Stimulated activated CD4-positive, alpha-beta T cell treated with anti-CD3 and anti-CD28 coated beads, Interleukin-1b, Interleukin-23, amount 100 ng/mL, for 4 hours (primary cell): ENCODE measurements at regions not wholly inside any gene's neighbourhood (a gene's known extent, or its start where the extent isn't known, plus 50 kb on each side); places are given as distances from the start of the nearest gene placed in this dataset.

ENCODE experiments used
- DNase-seq, 2 donors: peaks; one replicate each; pipeline ENCODE4 v3.0.0-alpha.2; 2020; ENCODE audit warnings: low read depth in 2 of 2

DNA sequence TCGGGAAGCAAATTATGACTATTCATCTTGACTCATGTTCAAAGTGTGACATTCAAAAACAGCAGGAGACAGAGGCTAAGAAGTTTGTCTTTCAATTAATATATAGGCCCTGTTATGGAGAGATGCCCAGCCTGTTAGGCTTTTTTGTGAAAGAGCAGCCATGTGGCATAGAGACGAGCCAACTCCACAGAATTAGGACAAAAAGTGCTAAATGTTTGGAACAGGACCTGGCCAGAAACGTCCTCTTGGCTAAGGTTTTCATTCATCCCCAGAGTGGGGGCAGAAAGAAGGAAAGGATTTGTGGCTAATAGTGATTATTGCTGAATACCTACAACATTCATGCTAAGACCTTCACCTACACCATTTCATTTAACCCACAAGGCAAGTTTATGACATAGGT lies 324.7 kb upstream of the NPVF start:
- DNase-seq = no peak

GRCh38 chr7:25553580-25554291 lies 325.4 kb upstream of the NPVF start:
- no peak for DNase-seq

GRCh38 chr7:25557379-25557917 lies 329.2 kb upstream of the NPVF start:
- no peak for DNase-seq

GRCh38 chr7:25557930-25558329 lies 329.6 kb upstream of the NPVF start:
- DNase-seq = no peak

- no peak for DNase-seq
These were observed 330.3 kb upstream of the NPVF start for GRCh38 chr7:25558605-25559004.

DNA sequence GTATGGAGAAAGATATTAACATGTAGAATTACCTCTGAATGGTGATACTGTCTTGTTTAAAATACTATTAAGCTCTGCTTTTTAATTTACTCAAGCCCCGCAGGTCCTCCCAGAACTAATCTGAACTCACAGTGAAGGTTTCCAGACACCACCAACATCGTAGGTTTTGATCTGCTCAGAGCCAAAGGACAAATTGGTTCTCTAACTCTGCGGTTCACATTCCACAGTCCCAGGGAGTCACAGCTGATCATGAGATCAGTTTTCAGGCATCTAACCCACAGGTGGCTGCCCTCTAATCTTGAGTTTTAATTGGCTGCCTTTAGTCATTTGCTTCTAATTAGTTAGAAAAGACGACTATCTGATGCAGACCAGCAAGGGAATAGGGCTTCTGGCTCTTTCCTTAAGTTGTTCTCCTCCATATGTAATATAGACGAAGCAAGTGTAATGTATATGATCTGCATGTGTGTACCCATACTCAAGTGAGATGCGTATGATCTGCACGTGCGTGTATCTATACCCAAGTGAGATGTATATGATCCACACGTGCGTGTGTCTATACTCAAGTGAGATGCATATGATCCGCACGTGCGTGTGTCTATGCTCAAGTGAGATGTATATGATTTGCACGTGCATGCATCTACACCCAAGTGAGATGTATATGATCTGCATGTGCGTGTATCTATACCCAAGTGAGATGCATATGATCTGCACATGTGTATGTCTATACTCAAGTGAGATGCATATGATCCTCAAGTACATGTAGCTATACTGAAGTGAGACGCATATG lies 331.5 kb upstream of the NPVF start:
- no peak for DNase-seq

GRCh38 chr7:25562673-25563182 lies 334.4 kb upstream of the NPVF start:
- DNase-seq = no peak

- DNase-seq = no peak
These were observed 336.7 kb upstream of the NPVF start for GRCh38 chr7:25565002-25565401.

GRCh38 chr7:25565949-25566348 lies 337.7 kb upstream of the NPVF start:
- DNase-seq = peak; percentile 41 to 61

DNA sequence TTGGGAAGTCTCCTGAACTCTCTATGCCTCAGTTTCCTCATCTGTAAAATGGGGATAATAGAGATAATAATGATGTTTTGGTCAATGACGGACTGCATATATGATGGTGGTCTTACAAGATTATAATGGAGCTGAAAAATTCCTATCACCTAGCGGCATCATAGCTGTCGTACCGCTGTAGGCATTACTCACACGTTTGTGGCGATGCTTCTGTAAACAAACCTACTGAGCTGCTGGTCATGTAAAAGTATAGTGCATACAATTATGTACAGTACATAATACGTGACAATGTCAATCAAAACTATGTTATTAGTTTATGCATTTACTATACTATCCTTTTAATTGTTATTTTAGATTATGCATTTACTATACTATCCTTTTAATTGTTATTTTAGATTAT lies 339.1 kb upstream of the NPVF start:
- no peak for DNase-seq

- no peak for DNase-seq
These were observed 341.5 kb upstream of the NPVF start for GRCh38 chr7:25569765-25570164.

GRCh38 chr7:25572423-25572822 lies 344.1 kb upstream of the NPVF start:
- DNase-seq = no peak

DNA sequence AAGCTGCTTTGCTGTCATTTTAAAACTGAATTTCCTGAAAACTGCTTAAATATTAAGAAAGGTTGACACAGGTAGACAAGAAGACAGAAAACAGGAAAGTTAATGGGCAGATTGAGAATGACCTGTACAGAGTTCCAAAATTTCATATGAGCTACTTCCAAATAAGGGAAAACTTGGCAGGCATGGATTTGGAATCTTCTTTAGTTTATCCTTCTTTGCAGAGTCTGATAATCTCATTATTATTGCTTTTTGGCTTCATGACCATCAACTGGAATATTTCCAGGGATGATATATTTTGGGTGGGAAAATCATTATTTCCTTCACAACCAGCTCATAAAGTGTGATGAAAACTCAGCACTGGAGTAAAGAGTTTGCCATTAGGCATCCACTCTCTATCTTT lies 346.5 kb upstream of the NPVF start:
- DNase-seq = no peak

GRCh38 chr7:25575634-25576033 lies 347.3 kb upstream of the NPVF start:
- DNase-seq = no peak

GRCh38 chr7:25578991-25579777 lies 350.9 kb upstream of the NPVF start:
- DNase-seq = no peak

DNA sequence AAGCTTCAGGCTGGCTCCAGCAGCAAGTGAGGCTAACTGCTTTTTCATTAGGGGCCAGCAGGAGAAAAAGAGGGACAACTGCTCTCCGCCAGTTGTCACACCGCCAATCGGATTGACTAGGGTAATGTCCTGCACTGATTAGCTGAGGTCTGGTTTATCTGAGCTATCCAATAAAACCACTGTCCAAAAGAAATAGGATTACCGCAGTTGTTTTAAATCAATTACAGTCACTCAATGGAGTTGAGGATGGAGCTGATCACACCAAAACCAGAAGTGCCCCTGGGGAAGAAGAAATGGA lies 351.4 kb upstream of the NPVF start:
- DNase-seq = no peak

GRCh38 chr7:25580141-25580540 lies 351.9 kb upstream of the NPVF start:
- no peak for DNase-seq

DNA sequence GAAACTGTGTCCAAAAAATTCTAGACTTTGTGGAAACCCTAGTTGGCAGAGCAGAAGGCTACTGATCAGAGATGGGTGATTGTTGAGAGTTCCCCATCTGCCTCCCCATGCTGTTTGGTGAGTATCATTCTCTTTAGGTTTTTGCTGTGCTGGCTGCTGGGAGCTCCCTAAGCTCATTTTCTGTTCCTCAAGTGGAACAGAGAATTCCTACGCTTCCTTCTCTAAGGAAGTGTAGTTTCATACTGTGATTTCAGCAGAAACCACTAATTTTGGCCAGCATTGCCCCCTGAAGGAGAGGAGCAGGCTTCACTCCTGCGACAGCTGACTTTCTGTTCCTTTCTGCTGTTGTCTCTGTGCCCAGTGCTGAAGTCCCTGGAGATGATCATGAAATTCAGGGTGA lies 355.3 kb upstream of the NPVF start:
- DNase-seq = no peak

DNA sequence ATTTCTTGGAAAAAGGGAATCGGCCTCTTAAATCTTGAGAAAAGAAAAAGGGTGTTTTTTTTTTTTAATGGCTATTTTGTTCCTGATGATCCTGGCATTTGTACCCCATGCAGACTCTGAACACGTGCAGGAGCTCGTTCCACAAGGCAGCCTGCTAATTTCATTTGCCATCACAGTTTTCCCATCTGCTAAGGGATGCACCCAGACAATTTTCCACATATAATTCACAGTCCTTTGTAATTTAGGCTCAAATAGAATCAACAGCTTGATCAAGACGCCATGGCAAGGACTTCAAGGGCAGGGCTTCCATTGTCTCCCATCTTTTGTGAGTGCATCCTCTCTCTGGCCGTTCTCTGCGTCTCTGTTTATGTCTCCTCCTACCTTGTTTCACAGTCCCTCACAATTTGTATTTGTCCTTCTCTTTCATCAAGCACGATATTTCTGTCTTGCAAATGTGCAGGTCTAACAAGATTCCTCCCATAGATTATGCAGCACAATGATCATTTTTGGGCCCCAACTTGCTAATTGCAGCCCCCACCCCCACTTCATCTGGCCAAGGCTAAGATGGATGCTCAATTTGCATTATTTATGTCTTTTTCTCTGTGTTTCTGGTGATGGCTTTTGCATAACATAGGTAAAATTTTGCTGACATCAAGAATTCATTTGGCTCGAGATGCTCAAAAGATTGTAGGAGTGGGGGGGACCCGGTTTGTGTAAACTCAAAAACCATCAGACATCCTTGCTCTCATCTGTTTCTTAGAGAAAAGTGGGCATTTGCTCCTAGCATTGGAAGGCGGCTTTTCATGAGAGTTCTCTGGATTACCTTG lies 356.0 kb upstream of the NPVF start:
- no peak for DNase-seq

DNA sequence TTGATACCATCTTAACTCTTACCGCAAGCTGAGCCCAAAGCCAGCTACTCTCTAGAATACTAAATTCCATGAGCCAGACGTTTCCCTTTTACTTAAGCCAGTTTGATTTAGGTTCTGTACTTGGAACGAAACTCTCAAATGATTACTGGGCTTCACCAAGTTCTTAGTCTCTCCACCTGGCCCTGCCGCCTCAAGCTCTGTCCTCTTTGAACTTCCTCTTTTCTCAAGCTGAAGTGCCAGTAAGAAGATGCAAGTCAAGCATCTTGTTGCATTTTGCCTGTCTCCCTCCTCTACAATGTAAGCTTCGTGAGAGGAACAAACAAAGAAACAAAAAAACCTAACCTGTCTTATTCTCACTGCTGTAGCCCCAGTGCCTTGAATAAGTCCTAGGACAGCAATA lies 358.2 kb upstream of the NPVF start:
- DNase-seq = no peak

DNA sequence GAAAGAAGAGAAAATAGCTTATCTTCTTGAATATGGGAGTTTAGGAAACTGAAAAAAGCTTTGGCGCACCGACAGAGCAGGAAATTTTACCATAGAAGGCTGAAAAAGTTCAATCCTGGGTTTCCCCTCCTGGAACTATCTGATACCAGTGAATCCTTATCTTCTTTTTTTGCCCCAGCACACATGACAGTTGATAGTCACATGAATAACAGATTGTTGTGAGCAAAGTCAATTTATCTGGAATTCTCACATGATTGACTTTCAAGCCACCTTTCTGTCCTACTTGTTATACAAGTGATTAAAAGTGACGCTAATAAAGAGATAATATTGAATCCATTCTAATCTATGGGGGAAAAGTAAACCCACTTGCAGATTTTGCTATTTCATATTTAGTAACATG lies 365.8 kb upstream of the NPVF start:
- DNase-seq = no peak

DNA sequence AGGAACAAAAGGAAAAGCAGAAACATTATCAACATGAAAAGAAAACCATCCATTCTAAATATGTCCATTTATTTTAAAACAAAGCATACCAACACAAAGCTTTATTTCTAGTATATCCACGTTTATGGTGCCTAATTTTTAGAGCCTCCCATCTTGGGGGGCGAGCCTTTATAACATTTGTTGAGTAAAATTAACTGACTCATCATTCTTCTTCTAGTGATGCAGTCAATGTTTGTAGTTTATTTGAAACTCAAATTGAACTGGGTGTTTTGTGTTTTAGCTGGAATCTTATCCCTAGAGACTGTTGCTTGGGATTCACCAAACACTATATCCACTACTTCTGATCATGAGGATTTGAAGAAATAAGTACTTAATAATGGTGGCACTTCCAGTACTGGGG lies 366.4 kb upstream of the NPVF start:
- DNase-seq = no peak
